Right ventricle myocardium superior (tissue), 1 donor: ENCODE measurements at regions not wholly inside any gene's neighbourhood (a gene's known extent, or its start where the extent isn't known, plus 50 kb on each side); places are given as distances from the start of the nearest gene placed in this dataset.
"Not testable (repeated sequence)": the region's sequence is repeated elsewhere in the genome, so short reads cannot be mapped to it uniquely, and the experiment has no call there.

ENCODE experiments used
- ATAC-seq: fragments of 200-7000 bp; cut with Tn5 transposase; one replicate; pipeline ENCODE4 v1.9.1; 2020; ENCODE audit warnings: mild to moderate bottlenecking; ENCODE audit not compliant: poor library complexity
- DNase-seq: peaks from one replicate; pipeline ENCODE4 v3.0.0-alpha.2; 2020
- intact Hi-C: fragments of 100-400 bp; cut with DNase I; formaldehyde crosslinking; loops from one replicate; pipeline ENCODE4 v1.11.2; 2022
- donor health status: DM: no; HTN: yes; CAD: no; lungs with severe emphysema.

DNA sequence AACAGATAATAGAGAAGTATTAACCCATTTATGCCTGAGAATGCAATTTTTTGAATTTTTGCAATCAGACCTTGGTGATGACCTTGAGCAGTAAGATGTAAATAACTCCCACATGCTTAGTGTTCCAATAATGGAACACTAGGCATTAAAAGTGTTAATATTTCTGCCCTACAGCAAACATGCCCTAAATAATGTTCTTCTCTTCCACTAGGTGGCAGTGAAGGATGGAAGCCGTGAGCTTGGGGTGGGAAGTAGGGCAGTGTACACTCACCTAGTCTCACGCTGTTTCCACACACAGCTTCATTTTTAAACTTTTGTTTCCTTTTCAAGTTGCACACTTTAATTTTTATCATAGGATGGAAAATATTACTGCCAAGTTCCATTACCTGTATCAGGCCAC lies 613.1 kb upstream of the HS3ST1 start:
- no peak for ATAC-seq

GRCh38 chr4:12036450-12036849 lies 607.8 kb upstream of the HS3ST1 start:
- intact Hi-C loops: no loop called here
- DNase-seq: no peak
- no peak for ATAC-seq

More for the DNA sequence above, 613.1 kb upstream of the HS3ST1 start:
- intact Hi-C loops: no loop called here
- no peak for DNase-seq

DNA sequence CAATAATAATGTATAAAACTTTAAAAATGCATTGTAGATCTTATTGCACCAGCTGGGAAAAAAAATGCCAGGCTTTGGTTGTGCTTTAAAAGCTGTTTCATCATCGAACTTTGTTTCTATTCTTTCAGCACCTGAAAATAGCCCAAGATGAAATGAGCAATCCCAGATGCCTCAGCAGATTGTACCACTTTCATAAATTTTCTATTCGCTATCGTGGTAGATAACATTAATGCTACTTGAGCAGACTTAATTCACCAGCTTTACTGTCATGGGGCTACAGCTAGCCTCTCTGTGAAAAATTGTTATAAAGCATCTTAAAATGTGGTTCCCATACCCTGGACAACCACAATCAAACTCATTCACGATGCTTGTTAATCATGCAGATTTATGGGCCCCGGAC lies 599.6 kb upstream of the HS3ST1 start:
- intact Hi-C loops: no loop called here
- ATAC-seq (no peak), DNase-seq (no peak)

GRCh38 chr4:12022409-12022808 lies 593.7 kb upstream of the HS3ST1 start:
- intact Hi-C loops: no loop called here
- DNase-seq (no peak), ATAC-seq (no peak)

GRCh38 chr4:12016729-12017128 lies 588.0 kb upstream of the HS3ST1 start:
- ATAC-seq (no peak), DNase-seq (no peak)
- intact Hi-C loops: no loop called here

DNA sequence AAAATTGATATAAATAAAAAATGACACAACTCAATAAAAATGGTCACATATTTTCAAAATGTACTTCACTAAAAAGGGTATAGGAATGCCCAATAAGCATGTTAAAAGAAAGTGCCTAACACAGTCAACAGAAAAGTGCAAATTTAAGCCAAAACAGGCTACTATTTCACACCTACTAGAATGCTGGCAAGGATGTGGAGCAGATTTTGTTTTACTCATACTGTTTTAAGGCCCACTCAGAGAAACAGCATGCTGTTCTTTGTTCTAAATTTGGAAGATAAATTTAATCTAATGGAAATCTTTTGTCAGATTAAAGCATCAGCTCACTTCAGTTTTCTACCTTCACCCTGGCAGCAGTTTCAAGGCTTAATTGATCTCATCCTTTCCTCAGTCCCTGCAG lies 576.8 kb upstream of the HS3ST1 start:
- intact Hi-C loops: no loop called here
- no peak for DNase-seq
- ATAC-seq: no peak

DNA sequence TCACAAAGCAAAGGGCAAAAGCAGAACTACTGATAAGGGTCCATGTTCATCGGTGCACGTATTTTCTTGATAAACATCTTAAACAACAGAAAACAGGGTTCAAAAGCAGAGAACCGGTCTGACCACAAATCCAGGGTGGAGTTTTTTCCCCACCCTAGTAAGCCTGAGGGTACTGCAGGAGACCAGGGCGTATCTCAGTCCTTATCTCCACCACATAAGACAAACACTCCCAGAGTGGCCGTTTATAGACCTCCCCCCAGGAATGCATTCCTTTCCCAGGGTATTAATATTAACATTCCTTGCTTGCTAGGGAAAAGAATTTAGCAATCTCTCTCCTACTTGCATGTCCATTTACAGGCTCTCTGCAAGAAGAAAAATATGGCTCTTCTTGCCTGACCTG lies 567.9 kb upstream of the HS3ST1 start:
- DNase-seq, intact Hi-C loops, ATAC-seq: not testable (repeated sequence)

GRCh38 chr4:11976726-11977263 lies 548.1 kb upstream of the HS3ST1 start:
- ATAC-seq: no peak
- no peak for DNase-seq
- intact Hi-C loops: no loop called here

- intact Hi-C loops: no loop called here
- ATAC-seq: no peak
- DNase-seq: no peak
Measured at GRCh38 chr4:11973270-11973669, 544.6 kb upstream of the HS3ST1 start.

DNA sequence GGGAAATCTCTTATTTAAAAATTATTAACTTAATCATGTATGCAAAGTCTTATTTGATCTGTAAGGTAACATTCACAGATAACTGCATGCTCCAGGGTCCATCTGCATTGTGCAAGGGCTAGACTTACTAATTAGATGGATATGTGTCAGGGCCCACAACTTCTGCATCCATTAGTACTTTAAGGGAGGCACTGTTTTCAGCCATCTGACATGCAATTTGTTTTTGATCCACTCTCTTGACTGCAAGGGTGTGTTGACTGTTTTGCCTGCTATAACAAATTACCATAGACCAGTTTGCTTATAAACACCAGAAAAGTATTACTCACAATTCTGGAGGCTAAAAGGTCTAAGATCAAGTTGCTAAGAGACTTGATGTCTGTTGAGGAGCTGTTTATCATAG lies 542.1 kb upstream of the HS3ST1 start:
- no peak for ATAC-seq
- intact Hi-C loops: no loop called here
- no peak for DNase-seq

DNA sequence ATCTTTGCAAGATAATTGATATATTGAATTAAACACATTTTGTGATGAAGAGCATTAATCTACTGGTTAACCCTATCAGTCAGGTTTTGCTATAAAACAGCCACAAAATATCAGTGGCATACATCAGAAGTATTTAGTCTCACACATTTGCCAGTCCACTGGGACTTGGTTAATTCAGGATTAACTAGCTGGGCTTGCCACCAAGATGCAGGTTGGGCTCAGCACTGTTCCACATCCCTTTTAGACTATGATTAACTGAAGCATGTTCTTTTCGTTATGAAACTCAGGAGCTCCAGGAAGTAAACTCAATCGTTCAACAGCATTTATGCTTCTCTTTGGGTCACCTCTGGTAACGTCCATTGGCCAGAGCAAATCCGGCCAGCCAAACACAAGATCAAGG lies 538.1 kb upstream of the HS3ST1 start:
- no peak for ATAC-seq

GRCh38 chr4:11954093-11954492 lies 525.4 kb upstream of the HS3ST1 start:
- no peak for ATAC-seq
- no peak for DNase-seq
- intact Hi-C loops: loop anchor here (5.0 kb wide), 1 partner anchor 147 kb away; no protein-coding TSS in a partner anchor

More for the DNA sequence above, 538.1 kb upstream of the HS3ST1 start:
- intact Hi-C loops: no loop called here
- no peak for DNase-seq

DNA sequence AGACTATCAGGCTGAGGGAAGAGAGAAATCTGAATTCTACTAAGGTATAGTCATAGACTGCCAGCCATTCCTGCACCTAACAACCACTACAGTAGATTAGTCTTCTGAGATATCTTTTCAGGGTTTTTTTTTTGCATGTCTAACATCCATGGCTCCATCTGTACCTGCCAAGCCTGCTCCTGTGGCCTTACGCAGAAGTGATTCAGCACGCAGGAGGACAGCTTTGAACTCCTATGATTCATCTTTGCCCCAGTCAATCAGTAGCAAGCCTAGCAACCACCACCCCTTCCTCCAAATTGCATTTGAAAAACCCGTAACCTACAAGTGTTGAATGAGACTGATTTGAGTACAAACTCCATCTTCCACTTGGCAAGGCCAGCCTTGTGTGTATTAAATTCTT lies 520.7 kb upstream of the HS3ST1 start:
- no peak for ATAC-seq
- intact Hi-C loops: no loop called here
- no peak for DNase-seq

DNA sequence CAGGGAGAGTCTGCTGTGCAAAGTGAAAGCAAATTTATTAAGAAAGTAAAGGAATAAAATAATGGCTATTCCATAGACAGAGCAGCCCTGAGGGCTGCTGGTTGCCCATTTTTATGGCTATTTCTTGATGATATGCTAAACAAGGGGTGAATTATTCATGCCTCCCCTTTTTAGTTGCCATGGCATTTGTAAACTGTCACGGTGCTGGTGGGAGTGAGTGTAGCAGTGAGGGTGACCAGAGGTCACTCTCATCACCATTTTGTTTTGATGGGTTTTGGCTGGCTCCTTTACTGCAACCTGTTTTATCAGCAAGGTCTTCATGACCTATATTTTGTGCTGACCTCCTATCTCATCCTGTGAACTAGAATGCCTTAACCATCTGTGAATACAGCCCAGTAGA lies 518.9 kb upstream of the HS3ST1 start:
- ATAC-seq, DNase-seq, intact Hi-C loops: not testable (repeated sequence)

DNA sequence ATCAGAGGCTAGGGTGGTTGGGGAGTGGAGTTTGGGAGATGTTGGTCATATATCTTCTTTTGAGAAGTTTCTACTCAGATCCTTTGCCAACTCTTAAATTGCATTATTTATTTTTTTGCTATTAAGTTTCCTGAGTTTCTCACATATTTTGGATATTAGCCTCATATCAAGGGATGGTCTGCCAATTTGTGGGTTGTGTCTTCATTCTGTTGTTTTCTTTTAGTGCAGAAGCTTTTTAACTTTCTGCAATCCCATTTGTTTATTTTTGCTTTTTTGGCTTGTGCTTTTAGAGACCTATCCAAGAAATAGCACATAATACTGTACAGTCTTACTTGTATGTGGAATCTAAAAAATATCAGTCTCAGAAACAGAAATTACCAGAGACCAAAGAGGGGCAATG lies 509.2 kb upstream of the HS3ST1 start:
- intact Hi-C loops: no loop called here
- no peak for ATAC-seq

GRCh38 chr4:11931266-11931820 lies 502.6 kb upstream of the HS3ST1 start:
- intact Hi-C loops: no loop called here
- no peak for ATAC-seq
- DNase-seq: no peak

More for the DNA sequence above, 509.2 kb upstream of the HS3ST1 start:
- DNase-seq: no peak

- DNase-seq (no peak), ATAC-seq (no peak)
- intact Hi-C loops: no loop called here
Measured at GRCh38 chr4:11929080-11929479, 500.4 kb upstream of the HS3ST1 start.

DNA sequence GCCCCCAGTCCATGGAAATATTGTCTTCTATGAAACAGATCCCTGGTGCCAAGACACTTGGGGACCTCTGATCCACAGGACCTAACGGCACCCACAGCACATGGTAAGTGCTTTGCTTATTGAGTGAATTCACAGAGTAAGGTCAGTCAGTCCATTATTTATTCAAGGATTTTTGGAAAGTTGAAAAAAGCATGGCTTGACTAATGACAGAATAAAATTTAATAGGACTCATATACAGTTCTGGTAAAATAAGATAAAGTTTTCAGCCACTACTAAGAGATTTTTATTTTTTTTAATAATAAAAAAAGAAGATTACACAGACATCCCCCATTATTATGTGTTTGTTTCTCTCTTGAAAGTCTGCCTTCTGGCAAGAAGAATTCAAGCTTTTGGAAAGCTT lies 490.6 kb upstream of the HS3ST1 start:
- ATAC-seq (no peak), DNase-seq (no peak)
- intact Hi-C loops: no loop called here

- intact Hi-C loops: no loop called here
- no peak for DNase-seq
Measured at GRCh38 chr4:11914406-11914805, 485.7 kb upstream of the HS3ST1 start.

GRCh38 chr4:11912886-11913285 lies 484.2 kb upstream of the HS3ST1 start:
- no peak for ATAC-seq
- DNase-seq: no peak
- intact Hi-C loops: no loop called here

More at GRCh38 chr4:11914406-11914805, 485.7 kb upstream of the HS3ST1 start:
- no peak for ATAC-seq

DNA sequence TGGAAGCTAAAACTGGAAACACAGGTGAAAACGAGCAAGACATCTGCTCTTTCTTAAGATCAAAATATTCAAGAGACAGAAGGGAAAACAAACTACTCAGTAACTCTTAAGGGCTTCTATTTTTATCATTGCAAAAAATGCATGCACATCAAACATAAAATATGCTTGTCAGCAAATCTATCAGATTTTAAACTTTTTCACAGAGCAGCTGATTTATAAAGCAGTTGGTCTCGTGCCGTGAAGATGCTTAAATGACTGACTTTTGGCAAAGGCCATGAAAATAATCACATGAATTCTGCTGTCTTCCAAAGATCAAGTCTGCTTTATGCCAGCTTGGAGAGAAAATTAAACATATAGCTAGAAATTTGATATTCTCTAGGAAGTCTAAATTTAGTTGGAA lies 482.1 kb upstream of the HS3ST1 start:
- no peak for DNase-seq
- intact Hi-C loops: no loop called here
- ATAC-seq: no peak
